RWPE1 (cell line): ENCODE measurements at regions not wholly inside any gene's neighbourhood (a gene's known extent, or its start where the extent isn't known, plus 50 kb on each side); places are given as distances from the start of the nearest gene placed in this dataset.

ENCODE experiments used
- CTCF ChIA-PET: fragments of 350-600 bp; sonication (Branson Sonifier 250); formaldehyde crosslinking; extraction: SDS; loops from one replicate; lab custom pipeline; 2021; lab: Yijun Ruan, JAX
- POLR2A ChIA-PET: fragments of 400-600 bp; formaldehyde crosslinking; extraction: SDS; loops from one replicate; lab custom pipeline; 2020; ENCODE audit warnings: antibody characterized with exemption; ENCODE audit not compliant: low non-redundant PET; lab: Yijun Ruan, JAX
- DNase-seq: peaks from one replicate; pipeline ENCODE4 v3.0.0; 2012; ENCODE audit warnings: low spot score
- H3K27ac ChIP-seq: fragments of 450-650 bp; 2 replicates; pipeline ENCODE4 v1.5.1; 2017
- CTCF ChIP-seq: fragments of 450-650 bp; conservative IDR thresholded peaks from 2 replicates; pipeline ENCODE4 v1.5.1; 2017; ENCODE audit warnings: low read depth, mild to moderate bottlenecking

GRCh38 chr9:26319859-26320258 is 572.7 kb downstream of the CAAP1 start:
- DNase-seq = no peak
- no peak overlapping the region for H3K27ac ChIP-seq
- CTCF ChIA-PET = no interaction called here
- POLR2A ChIA-PET = no interaction called here
- no peak for TF ChIP-seq CTCF

- TF ChIP-seq CTCF = no peak
- POLR2A ChIA-PET = no interaction called here
- CTCF ChIA-PET = interaction anchor here (0.5 kb wide), 1 partner anchor 159 kb away, joined by 3 read pairs; no protein-coding TSS in a partner anchor
- H3K27ac ChIP-seq = no peak overlapping the region
- DNase-seq = no peak
Observed at GRCh38 chr9:26313108-26313507, 579.5 kb downstream of the CAAP1 start.

GRCh38 chr9:26311463-26311995 is 581.1 kb downstream of the CAAP1 start:
- no peak for TF ChIP-seq CTCF
- no peak overlapping the region for H3K27ac ChIP-seq
- ChIA-PET POLR2A (no interaction called here), CTCF (no interaction called here)
- DNase-seq = no peak

- no peak overlapping the region for H3K27ac ChIP-seq
- DNase-seq = peak; percentile 6
- CTCF ChIA-PET = no interaction called here
- POLR2A ChIA-PET = no interaction called here
- TF ChIP-seq CTCF = no peak
Observed at GRCh38 chr9:26310294-26310693, 582.3 kb downstream of the CAAP1 start.

GRCh38 chr9:26308328-26308727 is 584.3 kb downstream of the CAAP1 start:
- TF ChIP-seq CTCF = no peak
- CTCF ChIA-PET = interaction anchor here (0.6 kb wide), 1 partner anchor 87 kb away, joined by 3 read pairs; no protein-coding TSS in a partner anchor
- H3K27ac ChIP-seq = no peak overlapping the region
- POLR2A ChIA-PET = no interaction called here
- no peak for DNase-seq

- DNase-seq = no peak
- H3K27ac ChIP-seq = no peak overlapping the region
- TF ChIP-seq CTCF = no peak
- CTCF ChIA-PET = interaction anchor here (0.6 kb wide), 1 partner anchor 504 kb away, joined by 5 read pairs; no protein-coding TSS in a partner anchor
- POLR2A ChIA-PET = no interaction called here
Observed at GRCh38 chr9:26301659-26302058, 590.9 kb downstream of the CAAP1 start.
